Stimulated activated CD4-positive, alpha-beta T cell treated with anti-CD3 and anti-CD28 coated beads, Interleukin-1b, Interleukin-23, amount 100 ng/mL, for 48 hours (primary cell): ENCODE measurements at regions not wholly inside any gene's neighbourhood (a gene's known extent, or its start where the extent isn't known, plus 50 kb on each side); places are given as distances from the start of the nearest gene placed in this dataset.
"Not testable (repeated sequence)": the region's sequence is repeated elsewhere in the genome, so short reads cannot be mapped to it uniquely, and the experiment has no call there.

Experiments
- DNase-seq: peaks from one replicate; pipeline ENCODE4 v3.0.0-alpha.2; 2020

DNA sequence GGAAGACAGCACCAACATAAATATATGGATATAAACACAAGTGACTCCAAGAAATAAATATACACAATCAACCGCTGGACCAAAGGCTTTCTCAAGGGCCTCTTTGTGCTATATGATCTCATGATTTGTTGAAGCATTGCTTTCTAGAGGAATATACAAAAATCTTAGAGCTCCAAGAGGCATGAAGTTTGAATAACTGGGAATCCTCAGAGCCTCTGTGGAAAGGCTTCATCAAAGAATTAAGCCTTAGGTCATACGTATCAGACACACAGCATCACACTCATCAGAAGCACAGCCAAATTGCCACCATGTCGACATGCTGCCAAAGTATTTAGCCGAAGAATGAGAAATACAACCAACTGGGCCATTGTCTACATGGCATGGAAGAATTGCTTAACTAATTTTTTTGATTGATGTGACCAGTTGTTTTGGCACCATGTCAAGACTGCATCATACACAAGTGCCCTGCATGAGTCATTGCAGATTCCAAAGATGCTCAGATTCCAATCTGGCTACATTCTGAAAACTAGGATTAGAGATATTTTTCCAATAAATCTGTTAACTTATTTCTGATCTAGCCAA, 860.6 kb upstream of the ZEB2 start:
- DNase-seq = no peak

DNA sequence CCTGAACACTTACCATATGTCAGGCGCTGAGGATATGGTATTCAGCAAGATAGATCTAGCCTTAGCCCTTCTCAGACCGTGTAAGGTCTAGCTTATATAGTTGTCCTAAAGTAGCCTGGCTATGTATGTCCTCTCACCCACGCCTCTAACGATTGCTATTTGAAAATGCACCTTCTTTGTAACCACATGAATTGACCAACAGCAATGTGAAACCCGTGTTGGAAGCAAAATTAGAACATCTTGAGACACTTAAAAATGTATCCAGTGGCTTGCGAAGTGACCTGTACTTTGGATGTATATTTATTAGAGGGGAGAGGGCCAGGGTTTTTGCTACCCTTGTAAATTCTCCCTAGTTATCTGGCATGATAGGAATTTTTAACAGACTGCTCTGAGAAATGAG, 860.0 kb upstream of the ZEB2 start:
- DNase-seq = no peak

DNA sequence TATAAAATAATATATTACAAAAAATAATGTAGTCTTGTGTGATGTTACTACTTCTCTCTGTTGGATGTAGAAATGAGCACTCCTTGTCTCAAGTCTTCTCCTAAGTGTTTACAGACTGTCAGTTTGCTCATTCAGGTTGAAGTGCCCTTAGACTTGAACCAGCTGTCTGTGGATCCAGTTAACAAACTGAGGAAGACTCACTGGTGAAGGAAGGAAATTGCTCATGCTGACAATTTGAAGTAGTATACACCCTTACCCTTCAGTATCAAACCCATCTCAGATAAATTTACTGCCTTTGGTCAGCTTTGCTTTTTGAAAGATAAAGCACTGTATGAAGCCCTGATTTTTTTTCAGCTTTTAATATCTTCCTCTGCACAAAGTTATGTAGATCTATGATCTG, 854.2 kb upstream of the ZEB2 start:
- DNase-seq = no peak

DNA sequence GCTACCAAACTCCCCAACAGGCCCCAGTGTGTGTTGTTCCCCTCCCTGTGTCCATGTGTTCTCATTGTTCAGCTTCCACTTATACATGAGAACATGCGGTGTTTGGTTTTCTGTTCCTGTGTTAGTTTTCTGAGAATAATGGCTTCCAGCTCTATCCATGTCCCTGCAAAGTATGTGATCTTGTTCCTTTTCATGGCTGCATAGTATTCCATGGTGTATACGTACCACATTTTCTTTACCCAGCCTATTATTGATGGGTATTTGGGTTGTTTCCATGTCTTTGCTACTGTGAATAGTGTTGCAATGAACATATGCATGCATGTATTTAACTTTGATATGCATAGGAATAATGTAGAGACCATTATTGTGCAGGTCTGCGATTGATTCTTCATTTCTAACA, 847.4 kb upstream of the ZEB2 start:
- DNase-seq = not testable (repeated sequence)

DNA sequence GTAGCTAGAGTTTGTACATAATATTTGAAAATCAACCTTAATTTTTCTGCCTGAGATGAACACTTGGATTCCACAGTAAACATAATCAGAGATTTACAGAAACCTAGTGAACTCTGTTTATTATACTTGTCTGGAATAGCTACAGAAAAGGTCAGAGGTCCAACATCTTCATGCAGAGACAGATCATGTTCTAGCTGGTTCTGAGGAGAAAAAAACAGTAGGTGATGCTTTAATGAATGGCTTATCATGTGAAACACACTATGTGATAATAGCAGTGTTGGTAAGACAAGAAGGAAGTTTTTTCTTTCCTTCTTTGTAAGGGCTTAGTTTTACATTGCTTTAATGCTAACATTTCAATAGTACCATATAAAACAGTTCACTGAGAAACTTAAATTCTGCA, 846.4 kb upstream of the ZEB2 start:
- DNase-seq = no peak

DNA sequence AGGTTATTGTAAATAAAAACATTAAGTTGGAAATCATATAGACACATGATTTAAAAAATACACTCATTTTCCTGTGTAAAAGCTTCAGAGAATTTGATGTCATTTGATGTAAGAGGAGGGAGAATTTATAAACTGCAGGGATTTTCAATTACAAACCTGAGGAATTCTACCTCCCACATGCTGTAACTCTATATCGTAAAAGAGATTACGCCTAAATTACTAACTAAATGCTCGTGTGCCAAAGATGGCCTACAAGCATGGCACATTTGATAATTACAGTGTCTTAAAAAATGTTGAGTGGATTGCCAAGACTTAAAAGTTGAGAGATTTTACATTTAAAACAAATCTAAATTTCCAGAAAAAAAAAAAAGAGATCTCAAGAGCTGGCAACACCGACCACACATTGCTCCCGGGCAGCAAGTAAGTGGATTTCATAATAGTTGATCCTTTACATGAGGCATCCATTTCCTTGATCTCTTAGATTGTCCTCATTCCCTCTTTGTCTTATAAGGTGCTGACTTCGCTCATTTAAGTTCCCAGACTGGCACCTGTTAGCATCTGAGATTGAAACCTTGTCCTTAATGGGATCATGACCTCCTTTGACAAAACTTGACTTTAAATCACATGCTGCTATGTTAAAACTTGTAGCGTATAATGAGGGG, 840.3 kb upstream of the ZEB2 start:
- no peak for DNase-seq

DNA sequence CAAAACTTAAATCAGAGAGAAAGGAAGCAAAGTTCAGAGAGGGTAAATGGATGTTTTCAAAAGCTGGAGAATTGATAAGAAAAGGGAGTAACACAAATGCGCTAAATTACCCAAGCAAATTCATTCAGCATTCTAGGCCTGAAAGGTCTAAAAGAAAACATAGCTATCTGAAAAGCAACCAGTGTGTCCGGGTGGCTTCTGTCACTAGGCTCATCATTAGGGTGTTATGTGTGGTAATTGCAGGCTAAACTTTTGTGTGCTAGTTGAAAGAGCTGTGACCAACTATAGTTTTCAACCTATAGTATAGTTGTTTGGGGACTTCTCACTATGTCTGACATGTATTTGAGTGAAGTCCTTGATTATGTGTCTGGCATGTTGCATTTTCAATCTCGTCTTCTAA, 839.6 kb upstream of the ZEB2 start:
- no peak for DNase-seq

DNA sequence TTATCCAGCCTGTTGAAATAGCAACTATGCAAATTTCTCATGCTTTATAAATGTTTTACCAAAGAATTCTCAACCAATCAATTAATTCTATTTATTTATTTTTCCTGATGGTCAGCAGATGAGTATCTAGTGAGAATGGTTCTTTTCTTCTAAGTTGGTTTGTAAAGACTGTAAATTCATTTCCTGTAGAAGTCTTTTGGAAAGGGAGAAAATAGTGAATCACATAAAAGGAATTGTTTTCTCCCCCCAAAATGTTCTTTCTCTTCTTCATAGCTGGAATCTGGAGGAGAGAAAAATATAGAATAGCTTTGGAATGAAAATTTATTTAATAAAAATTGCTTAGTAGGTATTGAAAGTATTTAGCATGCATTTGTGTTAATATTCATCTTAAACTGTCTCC, 836.1 kb upstream of the ZEB2 start:
- no peak for DNase-seq

DNA sequence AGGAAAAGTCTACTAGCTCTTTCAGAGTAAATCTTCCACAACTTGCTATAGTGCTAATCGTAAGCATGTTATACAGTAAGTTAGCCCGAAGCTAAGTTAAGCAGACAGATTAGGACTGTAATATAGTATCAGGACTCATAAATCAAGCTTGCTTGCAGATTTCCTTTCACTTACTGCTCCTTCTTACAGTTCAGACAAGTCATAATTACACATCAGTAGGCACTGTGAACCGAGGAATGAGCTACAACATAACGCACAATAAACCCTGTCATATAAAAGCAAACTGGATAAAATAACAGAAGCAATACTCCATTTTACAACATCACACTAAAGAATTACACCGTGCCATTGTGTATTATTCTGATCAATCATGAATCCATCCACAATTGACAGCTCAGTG, 832.6 kb upstream of the ZEB2 start:
- DNase-seq = no peak

DNA sequence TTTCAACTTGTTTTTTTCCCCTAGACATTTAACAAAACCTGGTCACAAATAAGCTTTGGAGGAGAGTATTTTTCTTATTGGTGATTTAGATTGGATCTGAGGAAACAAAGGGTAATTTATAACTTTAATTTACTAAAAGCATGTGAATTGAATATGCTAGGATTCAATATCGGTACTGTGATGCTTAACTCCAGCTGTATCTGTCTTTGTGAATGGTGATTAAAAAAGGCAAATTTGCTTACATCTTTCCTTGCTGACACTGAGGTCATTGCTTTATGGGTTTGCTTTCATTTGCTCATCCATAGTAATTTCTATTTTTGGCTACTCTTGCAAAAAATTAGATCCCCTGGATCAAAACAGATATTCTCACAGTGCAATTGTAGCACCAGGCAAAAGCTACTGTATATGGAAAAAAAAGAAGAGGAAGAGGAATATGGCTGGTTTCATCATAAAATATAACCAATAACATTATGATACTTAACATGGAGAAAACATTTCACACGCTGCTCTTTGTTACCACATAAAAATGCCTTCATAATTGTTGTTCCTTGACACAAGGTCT, 832.0 kb upstream of the ZEB2 start:
- DNase-seq = no peak

DNA sequence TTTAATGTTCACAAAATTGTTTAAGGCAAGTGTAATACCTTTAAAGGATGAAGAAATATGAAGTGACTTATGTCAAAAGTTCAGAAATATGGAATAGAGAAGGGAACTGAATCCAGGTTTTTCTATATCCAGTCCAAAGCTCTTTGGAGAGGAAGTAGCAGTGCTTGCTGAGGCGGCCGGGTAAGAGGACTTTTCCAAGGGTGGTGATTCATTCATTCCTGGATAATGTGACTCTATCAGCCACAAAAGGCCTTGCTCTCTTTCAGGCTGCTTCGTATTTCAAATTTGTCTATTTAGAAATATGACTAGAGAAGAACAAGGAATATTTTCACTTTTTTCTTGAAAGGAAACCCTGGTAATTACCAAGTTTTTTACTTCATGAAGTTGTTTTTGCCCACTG, 830.1 kb upstream of the ZEB2 start:
- no peak for DNase-seq

DNA sequence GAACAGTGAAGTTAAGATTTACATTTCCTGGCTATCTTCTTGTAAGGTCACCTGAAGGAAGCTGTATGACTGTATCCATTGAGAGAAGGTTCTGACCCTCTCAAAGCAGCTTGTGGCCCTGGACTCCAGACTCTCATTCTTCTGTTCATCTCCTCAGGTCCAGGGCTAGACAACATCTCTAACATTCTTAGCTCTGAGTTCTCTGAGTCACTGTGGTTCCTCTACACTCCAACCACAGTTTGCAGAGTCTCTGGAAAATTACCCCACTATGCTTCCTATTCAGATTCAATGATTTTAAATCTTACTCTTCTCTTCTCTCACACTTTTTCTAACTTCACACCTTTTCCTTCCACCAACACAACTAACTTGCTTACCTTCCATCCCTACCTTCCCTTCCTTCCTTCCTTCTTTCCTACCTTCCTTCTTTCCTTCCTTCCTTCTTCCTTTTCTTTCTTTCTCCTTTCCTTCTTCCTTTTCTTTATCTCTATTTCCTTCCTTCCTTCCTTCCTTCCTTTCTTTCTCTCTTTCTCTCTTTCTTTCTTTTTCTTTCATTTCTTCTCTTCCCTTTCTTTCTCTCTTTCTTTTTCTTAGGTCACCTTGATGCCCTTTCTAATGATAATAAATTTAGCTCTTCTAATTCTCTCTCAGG, 824.3 kb upstream of the ZEB2 start:
- no peak for DNase-seq

DNA sequence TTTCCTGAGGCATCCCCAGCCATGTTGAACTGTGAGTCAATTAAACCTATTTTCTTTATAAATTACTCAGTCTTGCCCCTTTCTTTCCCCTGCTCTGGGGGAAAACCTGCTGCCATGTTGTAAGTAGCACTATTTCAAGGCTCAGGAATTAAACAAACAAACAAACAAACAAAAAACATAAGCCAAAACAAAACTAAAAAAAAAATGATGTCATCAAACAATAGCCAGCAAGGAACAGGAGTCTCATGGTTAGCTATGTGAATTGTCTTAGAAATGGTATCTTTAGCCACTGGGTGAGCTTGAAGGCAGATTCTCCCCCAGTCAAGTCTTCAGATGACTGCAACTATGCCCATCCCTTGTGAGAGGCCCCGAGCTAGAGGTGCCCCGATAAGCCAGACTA, 823.4 kb upstream of the ZEB2 start:
- no peak for DNase-seq

DNA sequence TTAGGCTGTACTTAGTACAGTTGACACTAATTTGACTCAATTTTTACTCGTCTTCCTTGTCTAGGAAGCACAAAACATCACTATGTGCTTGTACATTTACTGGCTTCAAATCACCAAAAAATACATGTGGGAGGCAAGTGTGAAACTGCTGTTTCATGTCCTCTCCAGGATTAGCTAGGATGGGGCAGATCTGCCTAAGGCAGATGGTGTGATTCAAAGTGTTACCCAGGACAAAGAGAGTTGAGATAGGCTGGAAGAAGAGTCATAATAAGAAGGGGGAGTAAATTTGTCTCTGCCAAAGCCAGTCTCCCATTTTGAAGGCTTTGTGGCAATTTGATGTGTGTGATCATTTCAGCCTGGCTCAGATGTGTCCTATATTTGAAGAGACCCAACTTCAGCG, 821.6 kb upstream of the ZEB2 start:
- DNase-seq = no peak

DNA sequence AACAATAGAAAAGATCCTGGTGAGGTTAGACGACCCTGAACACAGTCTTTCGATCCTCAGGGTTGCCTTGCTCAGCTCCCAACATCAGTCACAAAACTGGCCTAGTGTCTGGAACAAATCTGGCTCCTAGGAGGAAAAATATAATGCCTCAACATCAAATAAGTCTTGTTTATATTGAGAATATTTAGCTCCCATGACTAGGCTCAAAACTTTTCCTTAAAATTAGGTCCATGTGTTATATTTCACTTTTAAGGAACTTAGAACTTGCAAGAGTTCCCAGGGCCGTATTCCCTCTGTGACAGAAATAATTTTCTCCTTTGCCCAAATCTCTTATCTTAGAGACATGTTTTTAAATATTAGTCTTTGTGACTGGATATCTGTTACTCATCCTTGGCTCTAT, 819.7 kb upstream of the ZEB2 start:
- DNase-seq = no peak

DNA sequence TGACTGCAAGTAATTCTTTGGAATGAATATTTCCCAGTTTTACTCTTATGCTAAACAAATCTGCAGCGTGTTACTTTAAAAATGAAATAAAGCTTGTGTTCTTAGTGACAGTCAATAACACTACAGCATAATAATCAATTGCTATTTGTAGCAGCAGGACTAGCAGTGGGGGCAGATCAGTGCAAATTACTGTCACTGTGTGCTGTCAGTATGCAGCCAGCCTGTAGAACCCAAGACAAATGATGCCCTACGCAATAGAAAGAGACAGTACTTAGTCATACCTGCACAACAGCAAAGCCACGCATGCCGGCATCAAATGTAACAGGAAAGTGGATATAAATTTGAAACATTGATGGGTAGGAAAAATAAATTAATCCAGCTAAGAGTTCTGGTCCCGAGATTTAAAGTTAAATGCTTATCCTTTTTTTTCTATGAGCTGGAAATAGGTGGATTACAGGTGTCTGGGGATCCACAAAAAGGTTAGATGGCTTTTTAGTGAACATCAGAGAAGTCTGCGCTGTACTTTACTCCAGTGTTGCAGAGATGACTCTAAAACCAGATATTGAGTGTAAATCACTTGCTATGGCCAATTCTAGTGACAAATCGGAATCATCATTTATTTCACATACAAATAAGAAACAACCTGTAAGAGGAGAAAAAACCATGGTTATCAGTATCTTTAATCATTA, 812.4 kb upstream of the ZEB2 start:
- DNase-seq = no peak

DNA sequence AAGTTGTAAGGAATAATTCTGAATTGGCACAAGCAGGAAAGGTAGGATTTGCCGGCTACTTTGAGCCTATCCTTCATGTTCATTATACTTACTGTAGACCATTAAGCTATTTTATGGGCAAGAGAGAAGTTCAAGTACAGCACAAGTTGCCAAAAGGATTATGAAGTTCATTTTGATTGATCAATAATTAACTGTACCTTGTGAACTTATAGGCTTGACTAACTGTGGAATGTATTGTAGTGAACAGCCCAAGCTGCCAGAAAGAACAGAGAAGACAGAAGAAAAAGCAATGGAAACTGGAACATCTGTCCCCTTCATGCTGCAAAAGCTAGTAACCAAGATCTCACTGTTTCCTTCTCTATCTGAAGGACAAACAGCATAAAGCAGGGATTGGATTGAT, 810.1 kb upstream of the ZEB2 start:
- no peak for DNase-seq

DNA sequence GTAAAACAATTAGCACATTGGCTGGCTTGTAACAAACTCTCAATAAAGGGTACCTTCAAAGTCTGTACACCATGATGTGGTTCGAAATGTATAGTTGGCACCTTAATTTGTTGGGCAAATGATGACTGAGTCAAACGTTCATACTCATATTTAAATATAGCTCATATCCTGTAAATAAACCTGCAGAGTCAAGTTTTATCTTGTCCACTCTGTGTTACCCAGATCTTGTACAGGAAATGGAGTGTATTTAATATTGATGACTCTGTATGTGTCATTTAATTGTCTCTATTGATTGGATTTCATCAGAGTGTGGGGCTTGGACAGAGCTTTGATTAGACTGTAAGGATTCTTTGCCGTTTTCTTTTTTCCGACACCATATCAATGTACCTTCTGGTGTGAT, 805.6 kb upstream of the ZEB2 start:
- DNase-seq = no peak

DNA sequence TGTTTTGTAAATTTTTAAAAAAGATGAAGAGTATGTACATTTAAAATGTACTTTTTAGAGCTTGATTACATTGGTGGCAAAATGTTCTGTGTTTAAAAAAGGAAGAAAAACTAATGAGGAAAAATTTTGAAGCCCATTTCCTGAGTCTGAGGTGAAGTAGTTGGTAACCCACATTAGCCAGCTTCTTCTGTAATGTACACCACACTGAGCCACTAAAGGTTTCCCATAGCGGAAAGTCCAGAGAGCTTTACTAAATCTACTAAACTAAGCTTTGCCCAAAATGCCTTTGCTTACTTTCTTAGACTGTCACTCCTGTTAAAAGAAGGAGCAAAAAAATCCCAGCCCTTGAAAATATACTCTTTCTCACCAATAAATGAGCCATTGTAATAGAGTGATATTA, 804.8 kb upstream of the ZEB2 start:
- no peak for DNase-seq

DNA sequence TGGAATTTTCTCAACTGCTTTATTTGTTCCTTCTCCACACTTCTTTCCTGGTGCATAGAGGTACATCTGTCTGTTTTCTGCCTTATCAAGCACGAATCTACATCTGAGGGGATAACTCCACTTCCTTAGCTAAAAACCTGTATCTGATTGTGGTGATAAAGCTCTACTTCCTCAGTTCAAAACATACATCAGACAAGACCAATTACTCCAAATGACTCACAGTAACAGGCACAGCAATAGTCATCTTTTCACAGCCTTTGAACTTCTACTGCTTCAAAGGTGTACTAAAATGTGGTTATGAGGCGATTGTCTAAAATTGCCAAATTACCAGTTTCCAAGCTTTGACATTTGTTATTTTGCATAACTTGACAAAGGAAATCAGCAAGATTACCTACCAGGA, 803.6 kb upstream of the ZEB2 start:
- DNase-seq = no peak

DNA sequence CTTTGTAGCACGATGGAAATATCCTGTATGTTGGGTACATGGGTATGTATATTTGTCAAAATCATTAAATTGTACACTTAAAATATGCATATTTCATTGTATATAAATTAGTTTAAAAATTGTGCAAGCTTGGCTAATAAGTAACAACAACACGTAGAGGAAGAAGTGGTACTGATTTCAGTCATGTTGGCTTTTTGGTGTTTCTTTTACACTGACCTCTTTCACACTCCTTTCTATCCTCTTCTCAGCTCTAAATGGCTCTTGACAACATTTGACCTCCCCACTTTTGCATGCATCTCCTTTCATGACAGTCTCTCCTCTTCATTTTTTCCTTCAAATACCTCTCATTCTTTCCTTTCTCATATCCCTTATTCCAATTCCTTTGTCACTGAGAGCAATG, 801.4 kb upstream of the ZEB2 start:
- DNase-seq = no peak

DNA sequence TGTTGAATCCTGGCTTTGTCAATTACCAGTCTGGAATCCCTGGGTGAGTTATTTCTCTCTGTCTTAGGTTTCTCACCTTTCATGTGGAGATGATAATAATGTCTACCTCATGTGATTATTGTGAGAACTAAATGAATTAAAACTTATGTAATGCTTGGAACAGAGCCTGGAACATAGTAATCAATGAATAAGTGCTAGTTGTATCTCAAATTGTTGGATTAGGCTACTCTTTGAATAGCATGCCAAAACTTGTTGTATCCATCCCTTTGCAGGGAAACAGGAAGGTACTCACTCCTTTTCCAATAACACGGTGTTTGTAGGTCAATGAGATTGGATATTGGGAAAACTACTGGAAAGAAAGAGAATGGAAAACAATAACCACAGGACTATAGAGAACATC, 796.6 kb upstream of the ZEB2 start:
- no peak for DNase-seq

DNA sequence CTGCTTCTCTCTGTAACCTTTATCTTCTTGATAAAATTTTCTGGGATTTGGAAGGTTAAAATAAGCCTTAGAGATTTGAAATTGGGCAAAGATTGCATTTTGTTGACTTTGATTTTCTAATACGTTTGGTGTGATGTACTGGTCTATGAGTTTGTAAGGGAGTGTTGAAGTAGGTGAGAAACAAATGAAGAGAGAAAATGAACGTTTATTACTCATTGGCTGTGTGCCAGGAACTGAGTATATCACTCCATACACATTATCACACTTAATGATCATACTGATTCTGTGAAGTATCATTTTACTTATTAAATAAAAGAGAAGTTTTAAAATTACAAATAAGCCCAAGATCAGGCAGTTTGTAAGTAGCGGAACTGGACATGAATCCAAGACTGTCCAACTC, 795.1 kb upstream of the ZEB2 start:
- DNase-seq = no peak

DNA sequence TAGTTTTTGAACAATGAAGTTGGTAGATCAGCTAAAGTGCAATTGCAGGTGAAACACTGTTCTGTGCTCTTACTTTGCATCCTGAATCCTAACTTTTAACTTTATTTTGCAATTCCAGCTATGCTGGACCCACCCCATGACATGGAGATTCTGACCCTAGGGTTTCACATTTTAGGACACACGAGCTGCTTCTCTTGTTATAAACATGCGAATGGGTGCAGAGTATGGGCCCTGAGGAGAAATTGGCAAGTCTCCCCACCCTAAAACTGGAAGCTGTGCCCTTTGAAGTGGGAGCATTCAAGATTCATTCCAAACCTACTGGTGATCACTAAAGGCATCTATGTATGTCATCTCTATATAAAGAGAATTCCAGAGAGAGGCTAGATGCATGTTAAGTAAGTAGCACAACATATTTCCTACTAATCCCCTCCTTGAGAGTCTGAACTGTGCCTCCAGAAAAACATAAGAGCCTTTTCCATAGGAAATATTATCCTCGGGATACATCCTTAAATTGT, 794.3 kb upstream of the ZEB2 start:
- no peak for DNase-seq
